HUDEP-2 (cell line): ENCODE measurements at regions not wholly inside any gene's neighbourhood (a gene's known extent, or its start where the extent isn't known, plus 50 kb on each side); places are given as distances from the start of the nearest gene placed in this dataset.
"Not testable (repeated sequence)": the region's sequence is repeated elsewhere in the genome, so short reads cannot be mapped to it uniquely, and the experiment has no call there.

ENCODE experiments used
- DNase-seq, 76 experiments: peaks; one replicate each; lab custom pipeline; 2025; ENCODE audit not compliant: unreplicated experiment in 76 of 76; lab: John Stamatoyannopoulos, UW

DNA sequence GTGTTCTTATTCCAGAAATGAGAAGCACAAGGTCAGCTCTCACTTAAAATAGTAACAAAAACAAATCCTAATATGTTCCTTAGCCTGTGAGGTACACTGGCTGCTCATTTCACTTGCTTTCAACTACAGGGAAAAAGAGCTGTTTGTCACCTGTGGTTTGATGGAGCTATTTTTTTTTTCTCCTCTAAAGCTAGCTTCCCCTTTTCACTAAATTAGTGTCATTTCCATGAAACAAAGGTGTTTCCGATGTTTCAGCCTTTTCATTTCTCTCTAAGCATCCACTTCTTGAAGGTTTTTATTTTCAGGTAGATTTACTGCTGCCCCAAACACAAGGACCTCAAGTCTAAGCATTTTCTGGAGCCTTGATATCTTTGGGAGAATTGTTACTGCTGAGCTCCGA is 148.6 kb downstream of the RBMX2 start:
- no peak for DNase-seq

DNA sequence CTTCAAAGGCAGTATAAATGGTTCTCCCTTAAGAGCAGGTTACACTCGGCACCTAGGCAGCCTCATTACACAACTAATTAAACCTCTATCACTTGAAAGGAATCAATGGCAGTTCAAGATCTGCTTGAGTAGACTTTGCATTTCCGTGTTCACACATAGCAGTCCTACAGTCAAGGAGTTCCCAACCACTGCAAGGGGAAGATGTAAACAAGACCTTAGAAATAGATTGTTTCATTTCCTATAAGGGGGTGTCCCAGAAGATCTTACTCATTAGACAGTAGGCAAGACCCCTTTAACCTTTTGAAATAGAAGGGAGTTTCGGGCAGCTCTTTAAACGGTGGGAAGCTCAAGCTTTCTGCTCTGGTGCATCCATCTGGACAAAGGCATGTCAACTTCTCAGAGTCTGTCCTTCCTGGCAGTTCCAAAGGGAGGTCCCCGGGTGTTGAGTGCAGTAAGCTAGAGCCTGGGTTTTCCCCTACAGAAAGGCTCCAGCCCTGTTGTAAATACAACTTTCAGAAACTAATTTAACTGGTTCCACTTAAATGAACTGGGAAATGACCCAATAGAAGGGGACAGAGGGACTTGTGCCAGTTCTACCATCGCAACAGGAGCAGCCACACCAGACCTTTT is 150.8 kb downstream of the RBMX2 start:
- no peak for DNase-seq

DNA sequence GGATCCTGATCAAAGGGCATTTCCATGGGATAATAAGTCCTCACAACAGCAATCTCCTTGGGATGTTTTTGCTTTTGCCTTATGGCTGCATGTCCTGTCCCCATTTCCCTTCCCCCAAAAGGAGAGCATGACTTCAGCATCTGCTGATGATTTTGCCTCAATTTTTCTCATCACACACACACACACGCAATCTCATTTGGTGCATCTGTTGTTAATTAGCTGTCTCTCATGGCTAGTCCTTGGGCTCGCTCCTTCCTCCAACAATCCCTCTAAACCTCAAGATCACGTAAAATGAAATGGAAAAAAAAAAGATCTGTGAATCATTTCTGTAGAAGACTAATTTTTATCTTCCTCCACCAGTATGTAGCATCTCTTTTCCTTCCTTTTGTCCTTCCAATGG is 153.6 kb downstream of the RBMX2 start:
- DNase-seq: no peak

DNA sequence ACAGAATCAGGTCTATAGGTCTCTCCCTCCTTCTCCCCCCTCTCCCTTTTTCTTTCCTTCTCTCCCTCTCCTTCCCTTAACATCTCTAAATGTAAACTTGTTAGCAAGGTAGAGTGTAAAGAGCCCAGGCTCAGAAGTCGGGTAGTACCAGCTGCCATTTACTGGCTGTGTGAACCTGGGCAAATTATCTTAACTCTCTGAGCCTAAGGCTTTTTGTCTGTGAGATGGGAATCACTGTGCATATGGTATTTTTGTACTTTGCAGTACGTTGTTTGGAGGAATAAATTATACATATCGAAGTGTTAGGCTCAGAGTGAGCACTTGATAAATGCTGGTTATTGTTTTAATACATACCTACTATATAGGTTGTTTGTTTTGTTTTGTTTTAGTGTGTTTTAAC is 154.0 kb downstream of the RBMX2 start:
- no peak for DNase-seq

DNA sequence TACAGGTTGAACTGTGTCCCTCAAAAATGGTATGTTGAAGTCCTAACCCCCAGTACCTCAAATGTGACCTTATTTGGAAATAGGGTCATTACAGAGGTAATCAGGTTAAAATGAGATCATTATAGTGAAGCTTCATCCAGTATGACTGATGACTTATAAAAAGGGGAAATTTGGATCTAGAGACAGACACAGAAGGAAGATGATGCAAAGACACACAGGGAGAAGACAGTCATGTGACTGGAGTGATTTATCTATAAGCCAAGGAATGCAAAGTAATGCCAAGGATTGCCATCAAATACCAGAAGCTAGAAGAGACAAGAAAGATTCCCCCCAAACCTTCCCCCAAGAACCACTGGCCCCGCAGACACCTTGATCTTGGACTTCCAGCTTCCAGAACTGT is 155.2 kb downstream of the RBMX2 start:
- no peak for DNase-seq

DNA sequence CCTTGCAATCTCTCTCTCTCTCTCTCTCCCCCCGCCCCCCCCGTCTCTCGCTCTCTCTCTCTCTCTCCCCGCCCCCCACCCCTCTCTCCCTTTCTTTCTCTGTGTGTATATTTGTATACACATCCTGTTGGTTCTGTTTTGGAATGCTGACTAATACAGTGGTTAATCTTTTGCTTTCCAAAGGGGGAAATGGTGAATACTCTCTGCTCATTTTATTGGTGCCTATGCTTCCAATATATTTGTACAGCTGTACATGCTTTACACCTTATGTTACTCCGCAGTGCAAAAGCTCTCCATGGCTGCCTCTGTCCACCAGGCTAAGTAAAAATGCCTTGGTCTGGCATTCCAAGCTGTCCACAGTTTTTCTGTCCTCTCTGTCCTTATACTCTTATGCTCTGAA is 158.8 kb downstream of the RBMX2 start:
- DNase-seq: no peak

DNA sequence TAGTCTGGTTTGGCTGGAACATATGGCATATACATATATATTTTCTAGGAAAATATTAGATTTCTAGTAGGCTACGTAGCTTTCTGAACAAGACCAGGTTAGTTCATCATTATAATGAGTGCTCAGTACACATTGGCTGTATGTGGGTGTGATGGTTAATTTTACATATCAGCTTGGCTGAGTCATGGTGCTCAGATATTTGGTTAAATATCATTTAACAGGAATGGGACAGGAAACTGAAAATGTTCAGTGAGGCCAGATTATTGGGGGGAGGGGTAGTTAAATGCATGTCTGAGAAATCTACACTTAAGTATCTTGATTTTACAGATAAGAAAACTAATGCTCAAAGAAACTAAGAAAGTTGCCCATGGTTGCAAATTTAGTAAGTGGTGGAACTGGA is 160.1 kb downstream of the RBMX2 start:
- DNase-seq: no peak

DNA sequence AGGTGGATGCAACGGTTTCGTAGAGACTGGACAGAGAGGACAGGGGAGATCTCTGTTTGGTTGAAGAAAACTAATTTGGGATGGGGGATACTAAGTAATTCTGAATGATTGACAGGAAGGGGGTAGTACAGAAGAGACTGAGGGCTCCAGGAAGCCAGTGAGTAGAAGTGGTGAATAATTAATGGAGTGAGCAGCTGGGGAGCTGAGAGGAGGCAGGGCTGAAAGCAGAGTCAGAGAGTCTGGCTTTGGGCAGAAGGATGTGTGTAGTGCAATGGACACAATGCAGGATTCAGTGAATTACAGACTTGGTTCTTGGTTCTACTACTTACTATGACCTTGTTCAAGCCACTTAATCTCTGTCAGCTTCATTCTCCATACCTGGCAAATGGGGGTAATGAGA is 161.7 kb downstream of the RBMX2 start:
- DNase-seq: no peak

DNA sequence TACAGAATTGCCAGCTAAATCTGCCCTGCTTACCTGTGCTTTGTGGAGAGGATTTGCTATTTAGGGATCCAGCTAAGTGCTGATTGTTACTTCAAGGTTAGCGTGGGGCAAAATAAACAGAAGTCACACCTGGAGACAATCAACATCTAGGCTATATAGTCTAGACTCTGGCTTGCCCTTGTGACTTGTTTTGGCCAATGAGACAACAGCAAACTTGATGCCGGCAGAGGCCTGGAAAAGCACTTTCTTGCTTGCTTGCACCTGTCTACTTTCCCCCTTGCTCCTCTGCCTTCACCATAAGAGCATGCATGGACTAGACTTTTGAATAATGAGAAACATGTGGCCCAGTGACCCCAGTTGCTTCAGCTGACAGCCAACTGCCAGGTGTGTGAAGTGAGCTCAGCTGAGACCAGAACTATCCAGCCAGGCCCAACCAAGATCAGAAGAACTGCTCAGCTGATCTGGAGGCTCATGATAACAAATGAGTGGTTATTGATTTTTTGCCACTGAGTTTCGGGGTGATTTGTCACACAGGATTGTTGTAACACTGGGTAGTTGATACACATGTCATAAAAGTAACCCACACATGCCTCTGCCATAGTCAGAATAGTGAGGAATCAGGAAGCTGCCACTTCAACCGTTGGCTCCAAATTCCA is 164.4 kb downstream of the RBMX2 start:
- no peak for DNase-seq

DNA sequence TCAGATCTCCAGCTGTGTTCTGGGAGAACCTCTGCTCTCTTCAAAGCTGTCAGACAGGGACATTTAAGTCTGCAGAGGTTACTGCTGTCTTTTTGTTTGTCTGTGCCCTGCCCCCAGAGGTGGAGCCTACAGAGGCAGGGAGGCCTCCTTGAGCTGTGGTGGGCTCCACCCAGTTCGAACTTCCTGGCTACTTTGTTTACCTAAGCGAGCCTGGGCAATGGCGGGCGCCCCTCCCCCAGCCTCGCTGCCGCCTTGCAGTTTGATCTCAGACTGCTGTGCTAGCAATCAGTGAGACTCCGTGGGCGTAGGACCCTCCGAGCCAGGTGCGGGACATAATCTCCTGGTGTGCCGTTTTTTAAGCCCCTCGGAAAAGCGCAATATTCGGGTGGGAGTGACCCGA is 171.2 kb downstream of the RBMX2 start:
- not testable (repeated sequence) for DNase-seq
